ENCODE measurements at regions not wholly inside any gene's neighbourhood (a gene's known extent, or its start where the extent isn't known, plus 50 kb on each side); places are given as distances from the start of the nearest gene placed in this dataset.
A peak's percentile ranks its signal among the peaks of the same experiment; 100 is the strongest.

GRCh38 chr12:30537228-30537627 is 158.4 kb downstream of the IPO8 start:
- no peaks in the 10 kb centered on the region for H3K27me3 ChIP-seq
- no peak overlapping the region for H3K27ac ChIP-seq
- no peaks in the 10 kb centered on the region for H3K9me3 ChIP-seq
- H3K36me3 ChIP-seq, result no peaks in the 10 kb centered on the region
- DNase-seq, result no peak
- in situ Hi-C loops (cut with MboI; ENCODE audit: low pct_ligation_motif_present in 1 of 4, low pct_unique_long_range_greater_than_20kb in 1 of 4, low sequenced_read_pairs in 3 of 4), result no loop called here
- intact Hi-C loops (cut with DNase I; ENCODE audit: low total_unique reads), result no loop called here
- no peak overlapping the region for H3K4me3 ChIP-seq
- 78 to 93% methylated on average over 2 of the region's 2 CpGs for WGBS, 2 donors (ENCODE audit: low coverage in 1 of 2)
- H3K4me1 ChIP-seq, result peaks cover 0 to 3% (median 0%) of the 10 kb centered on the region in 4 donors
- TF ChIP-seq CTCF (IDR thresholded peaks at IDR 0.05) (no peak), POLR2A (IDR thresholded peaks at IDR 0.05) (no peak), POLR2AphosphoS5 (IDR thresholded peaks at IDR 0.05) (no peak), EP300 (IDR thresholded peaks at IDR 0.05; ENCODE audit: low read depth) (no peak)

- peaks cover 0 to 3% (median 0%) of the 10 kb centered on the region in 4 donors for H3K4me1 ChIP-seq
- DNase-seq, result no peak
- in situ Hi-C loops (cut with MboI; ENCODE audit: low pct_ligation_motif_present in 1 of 4, low pct_unique_long_range_greater_than_20kb in 1 of 4, low sequenced_read_pairs in 3 of 4) (no loop called here), intact Hi-C loops (cut with DNase I; ENCODE audit: low total_unique reads) (no loop called here)
- H3K9me3 ChIP-seq, result no peaks in the 10 kb centered on the region
- TF ChIP-seq POLR2AphosphoS5 (IDR thresholded peaks at IDR 0.05) (no peak), EP300 (IDR thresholded peaks at IDR 0.05; ENCODE audit: low read depth) (no peak), POLR2A (IDR thresholded peaks at IDR 0.05) (no peak), CTCF (IDR thresholded peaks at IDR 0.05) (no peak)
- no peaks in the 10 kb centered on the region for H3K36me3 ChIP-seq
- peak overlapping the region in 1 of 4 donors; percentile 36 for H3K27ac ChIP-seq
- no peak overlapping the region for H3K4me3 ChIP-seq
- H3K27me3 ChIP-seq, result no peaks in the 10 kb centered on the region
- WGBS, 2 donors (ENCODE audit: low coverage in 1 of 2), result 50 to 59% methylated on average over 4 to 5 of the region's 5 CpGs
Observed at GRCh38 chr12:30533558-30534265, 162.0 kb downstream of the IPO8 start.

- H3K4me1 ChIP-seq, result peaks cover 0 to 3% (median 0%) of the 10 kb centered on the region in 4 donors
- H3K27ac ChIP-seq, result no peak overlapping the region
- intact Hi-C loops (cut with DNase I; ENCODE audit: low total_unique reads), result no loop called here
- 70 to 79% methylated on average over 7 to 8 of the region's 8 CpGs for WGBS, 2 donors (ENCODE audit: low coverage in 1 of 2)
- H3K4me3 ChIP-seq, result no peak overlapping the region
- H3K36me3 ChIP-seq, result no peaks in the 10 kb centered on the region
- H3K27me3 ChIP-seq, result no peaks in the 10 kb centered on the region
- no peaks in the 10 kb centered on the region for H3K9me3 ChIP-seq
- in situ Hi-C loops (cut with MboI; ENCODE audit: low pct_ligation_motif_present in 1 of 4, low pct_unique_long_range_greater_than_20kb in 1 of 4, low sequenced_read_pairs in 3 of 4), result no loop called here
- DNase-seq, result no peak
- TF ChIP-seq EP300 (IDR thresholded peaks at IDR 0.05; ENCODE audit: low read depth), result no peak
- no peak for TF ChIP-seq POLR2A (IDR thresholded peaks at IDR 0.05)
- TF ChIP-seq CTCF (IDR thresholded peaks at IDR 0.05), result no peak
- no peak for TF ChIP-seq POLR2AphosphoS5 (IDR thresholded peaks at IDR 0.05)
Observed at GRCh38 chr12:30531731-30532678, 163.7 kb downstream of the IPO8 start.

DNA sequence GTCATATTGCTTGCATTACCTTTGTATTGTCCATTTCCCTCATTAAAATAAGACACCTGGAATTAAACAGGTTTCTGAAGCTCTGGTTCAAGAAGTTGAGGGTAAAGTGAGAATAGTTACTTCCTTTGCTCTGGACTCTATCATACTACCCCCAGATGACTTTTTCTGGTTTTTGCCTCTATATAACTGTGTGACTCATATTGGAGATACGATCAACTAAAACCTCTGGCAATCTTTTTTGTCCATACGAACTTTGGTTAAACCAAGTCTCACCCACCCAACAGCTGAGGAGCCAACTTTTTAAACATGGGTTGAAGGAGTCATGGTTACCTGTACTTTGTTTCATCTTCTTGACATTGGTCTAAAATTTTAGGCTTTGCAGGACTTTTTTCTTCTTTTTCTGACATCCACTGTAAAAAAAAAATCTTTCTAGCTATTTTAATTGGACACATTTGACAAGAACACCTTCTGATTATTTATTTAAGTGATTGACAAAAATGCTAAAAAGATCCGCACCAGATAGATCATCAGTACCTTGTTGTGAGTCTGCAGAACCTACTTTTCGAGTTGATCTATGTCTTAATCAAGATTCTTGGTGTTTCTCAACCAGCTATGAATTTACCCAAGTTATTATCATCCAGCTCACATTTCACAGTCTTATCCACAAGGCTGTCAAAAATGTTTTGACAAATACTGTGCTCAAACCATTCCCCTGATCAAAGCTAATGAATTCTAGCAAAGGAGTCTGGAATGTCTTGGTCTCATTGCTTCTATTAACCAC is 166.0 kb downstream of the IPO8 start:
- no peaks in the 10 kb centered on the region for H3K27me3 ChIP-seq
- intact Hi-C loops (cut with DNase I; ENCODE audit: low total_unique reads), result no loop called here
- no peaks in the 10 kb centered on the region for H3K9me3 ChIP-seq
- no peaks in the 10 kb centered on the region for H3K36me3 ChIP-seq
- in situ Hi-C loops (cut with MboI; ENCODE audit: low pct_ligation_motif_present in 1 of 4, low pct_unique_long_range_greater_than_20kb in 1 of 4, low sequenced_read_pairs in 3 of 4), result no loop called here
- DNase-seq, result no peak
- peaks cover 0 to 3% (median 0%) of the 10 kb centered on the region in 4 donors for H3K4me1 ChIP-seq
- WGBS, 2 donors (ENCODE audit: low coverage in 1 of 2), result 69 to 83% methylated on average over 4 of the region's 4 CpGs
- TF ChIP-seq POLR2AphosphoS5 (IDR thresholded peaks at IDR 0.05) (no peak), POLR2A (IDR thresholded peaks at IDR 0.05) (no peak), EP300 (IDR thresholded peaks at IDR 0.05; ENCODE audit: low read depth) (no peak), CTCF (IDR thresholded peaks at IDR 0.05) (no peak)
- no peak overlapping the region for H3K27ac ChIP-seq
- no peak overlapping the region for H3K4me3 ChIP-seq
